Astrocyte (in vitro differentiated cells and primary cell): ENCODE measurements at regions not wholly inside any gene's neighbourhood (a gene's known extent, or its start where the extent isn't known, plus 50 kb on each side); places are given as distances from the start of the nearest gene placed in this dataset.

Source experiments
- DNase-seq: peaks from one replicate; pipeline ENCODE4 v3.0.0-alpha.2; 2010; ENCODE audit warnings: low read depth
- FAIRE-seq: peaks from 2 replicates; lab custom pipeline; 2011; peaks lifted over from hg19 to GRCh38; lab: Jason Lieb, UNC
- H2AFZ ChIP-seq: 2 replicates; pipeline ENCODE4 v1.6.0; 2012; ENCODE audit warnings: low read depth, low read length, inconsistent platforms
- H3K27ac ChIP-seq: 2 replicates; pipeline ENCODE4 v1.5.1; 2011; ENCODE audit warnings: low read depth, low read length, inconsistent platforms
- H3K27me3 ChIP-seq: 2 replicates; pipeline ENCODE4 v1.6.0; 2011; ENCODE audit warnings: low read length, inconsistent platforms; ENCODE audit not compliant: insufficient read depth
- H3K36me3 ChIP-seq: 2 replicates; pipeline ENCODE4 v1.5.1; 2011; ENCODE audit warnings: low read length, inconsistent platforms; ENCODE audit not compliant: insufficient read depth
- H3K4me1 ChIP-seq: 2 replicates; pipeline ENCODE4 v1.5.1; 2011; ENCODE audit warnings: low read length, inconsistent platforms; ENCODE audit not compliant: insufficient read depth
- H3K4me2 ChIP-seq: 2 replicates; pipeline ENCODE4 v1.6.0; 2012; ENCODE audit warnings: low read length, inconsistent platforms
- H3K4me3 ChIP-seq: 2 replicates; pipeline ENCODE4 v1.5.1; 2011; ENCODE audit warnings: low read depth, mild to moderate bottlenecking, low read length, inconsistent platforms; ENCODE audit not compliant: insufficient read depth
- H3K79me2 ChIP-seq: 2 replicates; pipeline ENCODE4 v1.6.0; 2012; ENCODE audit warnings: mild to moderate bottlenecking, low read length, inconsistent platforms; ENCODE audit not compliant: insufficient read depth
- H3K9ac ChIP-seq: 2 replicates; pipeline ENCODE4 v1.6.0; 2012; ENCODE audit warnings: mild to moderate bottlenecking, low read length, inconsistent platforms
- H3K9me3 ChIP-seq: 2 replicates; pipeline ENCODE4 v1.5.1; 2012; ENCODE audit warnings: low read depth, mild to moderate bottlenecking, low read length, inconsistent platforms; ENCODE audit not compliant: insufficient read depth
- H4K20me1 ChIP-seq: 2 replicates; pipeline ENCODE4 v1.6.0; 2012; ENCODE audit warnings: low read length, inconsistent platforms; ENCODE audit not compliant: insufficient read depth
- H3K27ac Mint-ChIP-seq: one replicate; pipeline ENCODE4 v1.8.0; 2021; ENCODE audit warnings: mild to moderate bottlenecking, mixed read lengths; ENCODE audit not compliant: unreplicated experiment
- H3K27me3 Mint-ChIP-seq: one replicate; pipeline ENCODE4 v1.8.0; 2021; ENCODE audit warnings: low read depth, mixed read lengths; ENCODE audit not compliant: unreplicated experiment
- H3K36me3 Mint-ChIP-seq: one replicate; pipeline ENCODE4 v1.8.0; 2021; ENCODE audit warnings: low read depth, mixed read lengths; ENCODE audit not compliant: unreplicated experiment
- H3K4me1 Mint-ChIP-seq: one replicate; pipeline ENCODE4 v1.8.0; 2021; ENCODE audit warnings: low read depth, mixed read lengths; ENCODE audit not compliant: unreplicated experiment
- H3K4me3 Mint-ChIP-seq: one replicate; pipeline ENCODE4 v1.8.0; 2021; ENCODE audit warnings: mild to moderate bottlenecking, moderate library complexity, mixed read lengths; ENCODE audit not compliant: unreplicated experiment
- H3K9me3 Mint-ChIP-seq: one replicate; pipeline ENCODE4 v1.8.0; 2021; ENCODE audit warnings: mild to moderate bottlenecking, mixed read lengths; ENCODE audit not compliant: unreplicated experiment
- EZH2 ChIP-seq: IDR thresholded peaks from 2 replicates; pipeline ENCODE4 v1.6.1; 2012; ENCODE audit warnings: mild to moderate bottlenecking, low read length, inconsistent platforms; ENCODE audit not compliant: insufficient read depth
- TF ChIP-seq, protein P1 (sequence below): IDR thresholded peaks from 2 replicates; pipeline ENCODE4 v1.5.1; 2011; ENCODE audit warnings: low read depth, mild to moderate bottlenecking, inconsistent platforms, low read length, moderate library complexity; ENCODE audit not compliant: insufficient read depth

- H4K20me1 ChIP-seq: no peaks in the 10 kb centered on the region
- no peaks in the 10 kb centered on the region for H3K9me3 Mint-ChIP-seq
- H3K4me1 Mint-ChIP-seq: peaks cover 38% of the 10 kb centered on the region
- peak overlapping the region; percentile 92 for H3K27ac Mint-ChIP-seq
- H3K27me3 Mint-ChIP-seq: no peaks in the 10 kb centered on the region
- DNase-seq (no peak), FAIRE-seq (no peak)
- peaks cover 3% of the 10 kb centered on the region for H3K36me3 Mint-ChIP-seq
- no peak overlapping the region for H3K4me3 Mint-ChIP-seq
- no peaks in the 10 kb centered on the region for H3K79me2 ChIP-seq
- no peaks in the 10 kb centered on the region for H3K9me3 ChIP-seq
- H3K36me3 ChIP-seq: no peaks in the 10 kb centered on the region
- no peaks in the 10 kb centered on the region for H3K27me3 ChIP-seq
- no peak overlapping the region for H3K9ac ChIP-seq
- no peak overlapping the region for H3K4me3 ChIP-seq
- no peaks in the 10 kb centered on the region for H3K4me1 ChIP-seq
- no peak overlapping the region for H3K4me2 ChIP-seq
- no peak overlapping the region for H3K27ac ChIP-seq
- TF ChIP-seq, protein P1, sequence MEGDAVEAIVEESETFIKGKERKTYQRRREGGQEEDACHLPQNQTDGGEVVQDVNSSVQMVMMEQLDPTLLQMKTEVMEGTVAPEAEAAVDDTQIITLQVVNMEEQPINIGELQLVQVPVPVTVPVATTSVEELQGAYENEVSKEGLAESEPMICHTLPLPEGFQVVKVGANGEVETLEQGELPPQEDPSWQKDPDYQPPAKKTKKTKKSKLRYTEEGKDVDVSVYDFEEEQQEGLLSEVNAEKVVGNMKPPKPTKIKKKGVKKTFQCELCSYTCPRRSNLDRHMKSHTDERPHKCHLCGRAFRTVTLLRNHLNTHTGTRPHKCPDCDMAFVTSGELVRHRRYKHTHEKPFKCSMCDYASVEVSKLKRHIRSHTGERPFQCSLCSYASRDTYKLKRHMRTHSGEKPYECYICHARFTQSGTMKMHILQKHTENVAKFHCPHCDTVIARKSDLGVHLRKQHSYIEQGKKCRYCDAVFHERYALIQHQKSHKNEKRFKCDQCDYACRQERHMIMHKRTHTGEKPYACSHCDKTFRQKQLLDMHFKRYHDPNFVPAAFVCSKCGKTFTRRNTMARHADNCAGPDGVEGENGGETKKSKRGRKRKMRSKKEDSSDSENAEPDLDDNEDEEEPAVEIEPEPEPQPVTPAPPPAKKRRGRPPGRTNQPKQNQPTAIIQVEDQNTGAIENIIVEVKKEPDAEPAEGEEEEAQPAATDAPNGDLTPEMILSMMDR: no peak
- no peak for TF ChIP-seq EZH2
- no peak overlapping the region for H2AFZ ChIP-seq
Observed at GRCh38 chr22:34845391-34845790, 220.6 kb upstream of the ISX start.

DNA sequence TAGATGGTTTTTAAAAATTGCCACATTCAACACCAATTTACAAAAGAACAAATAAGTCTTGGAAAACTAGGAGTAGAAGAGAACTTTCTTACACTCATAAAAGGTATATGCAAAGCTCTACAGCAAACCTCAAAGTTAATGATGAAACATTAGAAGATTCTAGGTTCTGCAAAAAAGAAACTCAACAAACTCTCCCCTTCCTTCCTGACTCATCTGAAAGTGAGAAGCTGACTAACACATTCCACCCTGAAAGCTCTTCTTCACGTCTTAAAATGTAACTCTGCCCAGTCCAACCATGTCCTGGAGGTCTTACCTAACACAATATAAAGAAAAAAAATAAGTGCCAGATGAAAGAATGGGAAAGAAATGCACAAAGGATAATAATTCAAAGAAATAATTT is 218.9 kb upstream of the ISX start:
- FAIRE-seq (no peak), DNase-seq (peak; percentile 27)
- Histone ChIP-seq H3K4me3 (no peak overlapping the region), H3K4me1 (no peaks in the 10 kb centered on the region), H3K36me3 (no peaks in the 10 kb centered on the region), H4K20me1 (no peaks in the 10 kb centered on the region), H3K4me2 (no peak overlapping the region), H3K9ac (no peak overlapping the region), H3K27ac (peak overlapping the region; percentile 22), H3K27me3 (no peaks in the 10 kb centered on the region), H3K9me3 (no peaks in the 10 kb centered on the region), H3K79me2 (no peaks in the 10 kb centered on the region), H2AFZ (no peak overlapping the region)
- Mint-ChIP-seq H3K36me3 (peaks cover 3% of the 10 kb centered on the region), H3K27ac (peak overlapping the region; percentile 96), H3K27me3 (no peaks in the 10 kb centered on the region), H3K4me3 (no peak overlapping the region), H3K4me1 (peaks cover 33% of the 10 kb centered on the region), H3K9me3 (no peaks in the 10 kb centered on the region)
- TF ChIP-seq EZH2: no peak
- TF ChIP-seq, protein P1: no peak

GRCh38 chr22:34849965-34850364 is 216.0 kb upstream of the ISX start:
- peak overlapping the region; percentile 49 for H3K27ac ChIP-seq
- H3K4me3 ChIP-seq: no peak overlapping the region
- H3K9me3 ChIP-seq: no peaks in the 10 kb centered on the region
- Mint-ChIP-seq H3K36me3 (no peaks in the 10 kb centered on the region), H3K27me3 (no peaks in the 10 kb centered on the region), H3K4me3 (no peak overlapping the region), H3K27ac (peak overlapping the region; percentile 96), H3K9me3 (no peaks in the 10 kb centered on the region), H3K4me1 (peaks cover 40% of the 10 kb centered on the region)
- H3K27me3 ChIP-seq: no peaks in the 10 kb centered on the region
- FAIRE-seq: no peak
- no peaks in the 10 kb centered on the region for H4K20me1 ChIP-seq
- H3K79me2 ChIP-seq: no peaks in the 10 kb centered on the region
- no peak overlapping the region for H3K4me2 ChIP-seq
- TF ChIP-seq, protein P1: no peak
- TF ChIP-seq EZH2: no peak
- no peak overlapping the region for H2AFZ ChIP-seq
- H3K4me1 ChIP-seq: no peaks in the 10 kb centered on the region
- H3K36me3 ChIP-seq: no peaks in the 10 kb centered on the region
- no peak overlapping the region for H3K9ac ChIP-seq
- DNase-seq: peak; percentile 57
